IMR-90 (cell line): ENCODE measurements at regions not wholly inside any gene's neighbourhood (a gene's known extent, or its start where the extent isn't known, plus 50 kb on each side); places are given as distances from the start of the nearest gene placed in this dataset.

Experiments used
- ATAC-seq: fragments of 200-7000 bp; cut with Tn5 transposase; 2 replicates; pipeline ENCODE4 v1.9.1; 2020; ENCODE audit warnings: low read depth, mild to moderate bottlenecking, moderate library complexity
- BruUV-seq: library from RNA; stranded (reverse); fragments of 400-500 nt; replicated peaks from 2 replicates; lab custom pipeline; 2021; lab: Mats Ljungman, UMichigan
- CTCF ChIA-PET: fragments of 300-600 bp; formaldehyde crosslinking; extraction: SDS; loops from one replicate; lab custom pipeline; 2021; ENCODE audit warnings: antibody characterized with exemption; lab: Yijun Ruan, JAX
- POLR2A ChIA-PET: fragments of 300-600 bp; sonication (Branson Sonifier 250); formaldehyde crosslinking; loops from one replicate; lab custom pipeline; 2022; ENCODE audit warnings: antibody characterized with exemption; ENCODE audit not compliant: unreplicated experiment; lab: Charles Lee
- DNase-seq: peaks from one replicate; pipeline ENCODE4 v3.0.0; 2013
- H2AFZ ChIP-seq: replicated peaks from 2 replicates; pipeline ENCODE3; 2013; ENCODE audit warnings: low read length, mild to moderate bottlenecking; ENCODE audit not compliant: poor library complexity
- H2AK5ac ChIP-seq: 2 replicates; pipeline ENCODE4 v1.6.1; 2013; ENCODE audit warnings: low read depth, low read length, inconsistent platforms
- H2AK9ac ChIP-seq: replicated peaks from 2 replicates; pipeline ENCODE3; 2013; ENCODE audit warnings: mild to moderate bottlenecking, low read depth, low read length, moderate library complexity; ENCODE audit not compliant: poor library complexity
- H2BK120ac ChIP-seq: 2 replicates; pipeline ENCODE4 v1.6.1; 2013; ENCODE audit warnings: low read depth, low read length, inconsistent platforms
- H2BK15ac ChIP-seq: 3 replicates; pipeline ENCODE4 v1.6.1; 2013; ENCODE audit warnings: low read depth, low read length, inconsistent platforms
- H2BK20ac ChIP-seq: 2 replicates; pipeline ENCODE4 v1.6.1; 2013; ENCODE audit warnings: low read depth, mild to moderate bottlenecking, inconsistent platforms, low read length, moderate library complexity
- H2BK5ac ChIP-seq: 2 replicates; pipeline ENCODE4 v1.6.1; 2013; ENCODE audit warnings: mild to moderate bottlenecking, low read depth, low read length, inconsistent platforms; ENCODE audit not compliant: poor library complexity, severe bottlenecking
- H3K14ac ChIP-seq: replicated peaks from 2 replicates; pipeline ENCODE4 v1.6.1; 2013; ENCODE audit warnings: low read depth, low read length, inconsistent platforms
- H3K18ac ChIP-seq: 2 replicates; pipeline ENCODE4 v1.6.1; 2013; ENCODE audit warnings: low read depth, low read length, control low read depth
- H3K23ac ChIP-seq: 2 replicates; pipeline ENCODE4 v1.6.1; 2013; ENCODE audit warnings: low read depth, low read length, inconsistent platforms
- H3K27ac ChIP-seq: 2 replicates; pipeline ENCODE4 v1.5.1; 2013; ENCODE audit warnings: mild to moderate bottlenecking, control low read depth, low read length; ENCODE audit not compliant: insufficient read depth
- H3K27me3 ChIP-seq: 2 replicates; pipeline ENCODE4 v1.6.1; 2013; ENCODE audit warnings: low read length; ENCODE audit not compliant: control insufficient read depth, insufficient read depth
- H3K36me3 ChIP-seq: 2 replicates; pipeline ENCODE4 v1.6.1; 2013; ENCODE audit warnings: low read length, mixed read lengths; ENCODE audit not compliant: control insufficient read depth, insufficient read depth
- H3K4ac ChIP-seq: 2 replicates; pipeline ENCODE4 v1.6.1; 2013; ENCODE audit warnings: low read depth, low read length, inconsistent platforms
- H3K4me1 ChIP-seq: 2 replicates; pipeline ENCODE4 v1.6.1; 2013; ENCODE audit warnings: low read length, mixed read lengths; ENCODE audit not compliant: control insufficient read depth, insufficient read depth
- H3K4me2 ChIP-seq: 2 replicates; pipeline ENCODE4 v1.6.1; 2013; ENCODE audit warnings: low read depth, mild to moderate bottlenecking, control low read depth, low read length, moderate library complexity
- H3K4me3 ChIP-seq: 2 replicates; pipeline ENCODE4 v1.5.1; 2013; ENCODE audit warnings: low read depth, mild to moderate bottlenecking, control low read depth, low read length, moderate library complexity; ENCODE audit not compliant: insufficient read depth
- H3K56ac ChIP-seq: 2 replicates; pipeline ENCODE4 v1.6.1; 2013; ENCODE audit warnings: low read length, inconsistent platforms; ENCODE audit not compliant: insufficient read depth; ENCODE audit errors: extremely low read depth
- H3K79me1 ChIP-seq, 2 experiments: 2 replicates each; pipeline ENCODE4 v1.6.1; 2013; ENCODE audit warnings: low read length in 2 of 2, inconsistent platforms in 1 of 2, low read depth in 1 of 2
- H3K9ac ChIP-seq: 2 replicates; pipeline ENCODE4 v1.6.1; 2013; ENCODE audit warnings: low read depth, low read length, control low read depth
- H3K9me1 ChIP-seq: 2 replicates; pipeline ENCODE4 v1.6.1; 2013; ENCODE audit warnings: low read length, inconsistent platforms; ENCODE audit not compliant: insufficient read depth
- H3K9me3 ChIP-seq: 2 replicates; pipeline ENCODE4 v1.6.1; 2013; ENCODE audit warnings: low read length; ENCODE audit not compliant: control insufficient read depth, insufficient read depth
- H4K20me1 ChIP-seq: 2 replicates; pipeline ENCODE4 v1.6.1; 2013; ENCODE audit warnings: low read length, inconsistent platforms; ENCODE audit not compliant: insufficient read depth
- H4K5ac ChIP-seq: 2 replicates; pipeline ENCODE4 v1.6.1; 2013; ENCODE audit warnings: mild to moderate bottlenecking, low read depth, low read length, control low read depth
- H4K8ac ChIP-seq, 2 experiments: 2 replicates each; pipeline ENCODE4 v1.6.1; 2013; ENCODE audit warnings: low read depth in 2 of 2, low read length in 2 of 2, control low read depth in 1 of 2, inconsistent platforms in 1 of 2
- H4K91ac ChIP-seq: 2 replicates; pipeline ENCODE4 v1.6.1; 2013; ENCODE audit warnings: low read depth, low read length, inconsistent platforms; ENCODE audit not compliant: insufficient read depth
- CHD1 ChIP-seq: IDR thresholded peaks from 2 replicates; pipeline ENCODE4 v1.6.1; 2012; ENCODE audit warnings: low read depth, low read length, improper control_type of control experiment
- NFE2L2 ChIP-seq: fragments of 150-350 bp; IDR thresholded peaks from 2 replicates; pipeline ENCODE4 v1.6.1; 2016; ENCODE audit warnings: low read depth, mild to moderate bottlenecking, low read length
- WGBS, 2 experiments: methylation state at CpG; one replicate each; pipeline versions ENCODE4 v1.1.5 to v1.1.7; 2013; ENCODE audit warnings: missing lambda C conversion rate in 2 of 2; ENCODE audit not compliant: insufficient read length in 1 of 2; ENCODE audit errors: extremely low coverage in 2 of 2; 5-methylcytosine and 5-hydroxymethylcytosine counted together
- dilution Hi-C: fragments of 300-500 bp; cut with HindIII; formaldehyde crosslinking; loops from one replicate; pipeline ENCODE4 v1.14.3; 2018; ENCODE audit warnings: low sequenced_read_pairs; ENCODE audit not compliant: unreplicated experiment
- in situ Hi-C: fragments of 300-500 bp; cut with MboI; formaldehyde crosslinking; loops from 3 replicates; pipeline ENCODE4 v1.14.3; 2019; ENCODE audit warnings: low sequenced_read_pairs, inconsistent platforms, mixed read lengths
- intact Hi-C: fragments of 100-400 bp; cut with micrococcal nuclease; formaldehyde crosslinking; loops from 2 replicates; pipeline ENCODE4 v1.10.0; 2022
- TF ChIP-seq, protein P1 (sequence below): fragments of 150-350 bp; IDR thresholded peaks from 2 replicates; pipeline ENCODE4 v1.6.1; 2017; ENCODE audit warnings: mild to moderate bottlenecking, antibody characterized with exemption, low read length, low read depth

DNA sequence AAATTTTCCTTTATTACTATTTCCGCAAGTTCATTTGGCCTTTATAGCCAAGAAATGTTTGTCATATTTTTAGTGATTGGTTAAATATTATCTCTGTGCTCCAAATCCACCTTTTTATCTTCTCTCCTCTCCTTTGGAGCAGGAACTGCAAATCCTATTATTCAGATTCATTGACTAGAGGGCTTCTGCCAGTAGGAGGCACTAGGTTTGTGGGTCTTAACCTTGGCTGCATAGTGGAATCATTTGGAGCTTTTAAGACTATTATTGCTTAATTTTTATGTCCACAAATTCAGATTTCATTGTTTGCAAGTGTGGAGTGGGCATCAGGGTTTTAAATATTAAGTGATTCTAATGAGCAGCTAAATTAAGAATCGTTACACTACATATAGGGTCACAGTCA lies 75.3 kb upstream of the SYT10 start:
- Histone ChIP-seq H3K4me1 (no peaks in the 10 kb centered on the region), H4K91ac (no peak overlapping the region), H4K8ac (no peak overlapping the region), H3K27ac (no peak overlapping the region), H3K9ac (no peak overlapping the region), H3K4me3 (no peak overlapping the region), H3K18ac (no peak overlapping the region), H2AFZ (no peak overlapping the region), H3K14ac (no peak overlapping the region), H2BK5ac (no peak overlapping the region), H3K23ac (no peak overlapping the region), H2BK15ac (no peak overlapping the region), H2BK120ac (no peak overlapping the region), H4K5ac (no peak overlapping the region), H4K20me1 (no peaks in the 10 kb centered on the region), H3K9me3 (peaks cover 6% of the 10 kb centered on the region), H2AK9ac (no peak overlapping the region), H3K36me3 (no peaks in the 10 kb centered on the region), H2AK5ac (no peak overlapping the region), H3K9me1 (no peaks in the 10 kb centered on the region), H2BK20ac (no peak overlapping the region), H3K56ac (no peak overlapping the region), H3K4ac (no peak overlapping the region), H3K27me3 (no peaks in the 10 kb centered on the region), H3K4me2 (no peak overlapping the region), H3K79me1 (no peaks in the 10 kb centered on the region)
- WGBS, 2 experiments: no CpG with 5 or more reads among the region's 2 CpGs
- in situ Hi-C loops: no loop called here
- ATAC-seq: no peak
- TF ChIP-seq CHD1: no peak
- no peak for TF ChIP-seq NFE2L2
- TF ChIP-seq, protein P1, sequence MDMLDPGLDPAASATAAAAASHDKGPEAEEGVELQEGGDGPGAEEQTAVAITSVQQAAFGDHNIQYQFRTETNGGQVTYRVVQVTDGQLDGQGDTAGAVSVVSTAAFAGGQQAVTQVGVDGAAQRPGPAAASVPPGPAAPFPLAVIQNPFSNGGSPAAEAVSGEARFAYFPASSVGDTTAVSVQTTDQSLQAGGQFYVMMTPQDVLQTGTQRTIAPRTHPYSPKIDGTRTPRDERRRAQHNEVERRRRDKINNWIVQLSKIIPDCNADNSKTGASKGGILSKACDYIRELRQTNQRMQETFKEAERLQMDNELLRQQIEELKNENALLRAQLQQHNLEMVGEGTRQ: no peak
- ChIA-PET POLR2A (no interaction called here), CTCF (no interaction called here)
- BruUV-seq: no TSS peak
- dilution Hi-C loops: no loop called here
- intact Hi-C loops: no loop called here
- no peak for DNase-seq
